ENCODE measurements at regions not wholly inside any gene's neighbourhood (a gene's known extent, or its start where the extent isn't known, plus 50 kb on each side); places are given as distances from the start of the nearest gene placed in this dataset.
"Not testable (repeated sequence)": the region's sequence is repeated elsewhere in the genome, so short reads cannot be mapped to it uniquely, and the experiment has no call there.

GRCh38 chr4:30838331-30838730 lies 118.2 kb downstream of the PCDH7 start:
- DNase-seq: no peak

DNA sequence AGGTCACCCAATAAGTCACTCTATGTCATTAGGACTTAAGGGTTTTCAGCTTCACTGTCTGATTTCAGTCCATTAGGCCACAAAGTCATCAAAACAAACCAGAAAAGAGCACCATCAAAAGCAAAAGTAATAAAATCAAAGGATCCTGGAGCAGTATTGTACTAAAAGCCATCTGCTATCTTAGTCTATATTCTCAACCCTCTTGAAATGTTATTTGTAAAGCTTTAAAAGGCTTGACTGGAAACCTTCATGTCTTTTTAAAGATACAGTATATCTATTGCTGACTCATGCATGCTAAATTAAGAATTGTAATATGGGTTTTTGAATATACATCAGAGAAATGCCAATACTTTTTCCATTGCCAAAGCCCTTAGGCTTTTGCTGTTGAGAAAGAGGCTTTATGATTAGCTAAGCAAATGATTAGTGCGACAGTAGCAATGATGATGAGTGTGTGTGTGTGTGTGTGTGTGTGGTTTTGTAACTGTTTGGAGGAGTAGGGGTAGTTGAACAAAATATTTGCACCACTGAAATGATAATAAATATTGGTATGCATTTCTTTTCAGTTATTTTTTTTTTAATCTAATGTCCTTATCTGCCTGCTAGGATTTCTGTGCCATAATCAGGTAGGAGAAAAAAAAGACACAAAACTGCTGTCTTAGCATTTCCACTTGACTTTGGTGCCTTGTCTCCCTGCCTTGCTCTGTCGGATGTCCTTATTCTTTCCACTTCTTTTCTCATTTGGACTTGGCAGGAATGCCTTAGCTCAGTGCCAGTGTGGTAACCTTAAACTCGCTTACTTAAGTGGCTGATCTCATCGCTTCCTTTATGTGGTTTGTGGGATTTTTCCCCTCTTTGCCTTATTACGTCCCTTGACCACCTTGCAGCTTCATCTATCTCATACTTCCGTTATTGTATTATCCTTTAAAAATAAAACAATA lies 119.7 kb downstream of the PCDH7 start:
- peak; percentile 59 for DNase-seq

GRCh38 chr4:30840571-30840970 lies 120.4 kb downstream of the PCDH7 start:
- DNase-seq: no peak

DNA sequence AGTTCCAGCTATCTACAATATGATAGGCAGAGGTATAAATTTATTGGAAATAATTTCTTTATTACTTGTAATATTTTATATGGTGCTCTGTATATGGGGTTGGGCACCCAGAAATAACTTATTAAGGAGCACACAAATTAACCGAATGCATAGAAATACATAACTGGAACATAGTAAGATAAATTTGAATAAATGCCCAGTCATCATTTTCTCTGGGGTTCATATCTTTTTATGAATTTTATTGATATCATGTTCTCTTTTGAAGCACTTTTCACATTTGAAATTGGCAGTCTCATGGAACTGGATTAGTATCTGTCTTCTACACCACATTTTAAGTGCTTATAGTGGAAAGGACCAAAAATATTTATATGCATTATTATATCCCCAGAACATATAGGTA lies 122.0 kb downstream of the PCDH7 start:
- no peak for DNase-seq

GRCh38 chr4:30842689-30843088 lies 122.5 kb downstream of the PCDH7 start:
- no peak for DNase-seq

DNA sequence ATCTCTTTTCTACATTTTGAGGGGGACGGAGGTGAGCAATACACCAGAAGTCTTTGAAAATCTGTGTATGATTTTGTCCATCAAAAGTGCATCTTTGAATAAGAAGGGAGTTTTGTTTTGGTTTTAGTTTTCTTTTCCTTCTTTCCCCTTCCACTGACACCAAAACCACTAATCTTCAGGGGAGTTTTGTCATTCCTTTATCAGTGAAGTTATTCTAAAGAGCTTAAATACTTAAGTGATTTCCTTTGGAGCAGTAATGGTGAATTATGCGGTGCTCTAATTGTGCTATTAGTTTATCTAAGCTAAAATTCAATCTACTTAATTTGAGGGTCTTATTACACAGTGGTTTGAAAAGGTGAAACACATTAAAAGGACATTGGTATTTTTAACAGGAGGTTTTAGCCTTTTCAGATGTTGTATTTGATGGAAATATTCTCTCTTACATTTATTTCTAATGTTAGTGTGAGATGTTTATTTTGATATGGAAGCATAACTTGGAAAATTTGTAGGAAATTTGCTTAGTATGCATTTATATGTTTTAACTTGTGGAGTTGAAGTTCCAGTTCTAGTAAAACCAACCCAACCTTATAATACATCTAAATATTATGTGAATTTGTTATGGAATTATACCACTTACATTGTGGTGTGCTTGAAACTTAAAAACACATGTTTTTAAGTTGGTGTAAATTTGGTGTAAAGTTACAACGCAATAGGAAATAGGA lies 124.9 kb downstream of the PCDH7 start:
- DNase-seq: no peak

GRCh38 chr4:30847167-30847566 lies 127.0 kb downstream of the PCDH7 start:
- no peak for DNase-seq

DNA sequence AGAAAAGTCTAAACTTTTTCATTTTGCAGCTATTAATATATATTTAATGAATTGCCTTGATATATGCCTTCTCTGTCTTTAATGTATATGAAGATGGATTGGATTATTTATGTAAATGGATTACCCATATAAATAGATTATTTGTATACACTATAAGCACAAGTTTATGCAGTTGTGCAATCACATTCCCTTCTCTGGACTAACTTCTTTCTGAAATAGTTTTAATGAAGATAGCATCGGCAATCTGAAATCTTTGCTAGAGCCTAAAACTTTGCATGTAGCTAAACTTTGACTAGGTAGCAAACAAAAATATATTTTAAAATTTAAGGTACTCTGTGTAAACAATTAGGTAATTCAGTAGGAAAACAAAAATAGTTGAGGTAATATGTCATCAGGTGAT lies 127.8 kb downstream of the PCDH7 start:
- no peak for DNase-seq

GRCh38 chr4:30854531-30854930 lies 134.4 kb downstream of the PCDH7 start:
- no peak for DNase-seq

GRCh38 chr4:30855232-30855631 lies 135.1 kb downstream of the PCDH7 start:
- no peak for DNase-seq

DNA sequence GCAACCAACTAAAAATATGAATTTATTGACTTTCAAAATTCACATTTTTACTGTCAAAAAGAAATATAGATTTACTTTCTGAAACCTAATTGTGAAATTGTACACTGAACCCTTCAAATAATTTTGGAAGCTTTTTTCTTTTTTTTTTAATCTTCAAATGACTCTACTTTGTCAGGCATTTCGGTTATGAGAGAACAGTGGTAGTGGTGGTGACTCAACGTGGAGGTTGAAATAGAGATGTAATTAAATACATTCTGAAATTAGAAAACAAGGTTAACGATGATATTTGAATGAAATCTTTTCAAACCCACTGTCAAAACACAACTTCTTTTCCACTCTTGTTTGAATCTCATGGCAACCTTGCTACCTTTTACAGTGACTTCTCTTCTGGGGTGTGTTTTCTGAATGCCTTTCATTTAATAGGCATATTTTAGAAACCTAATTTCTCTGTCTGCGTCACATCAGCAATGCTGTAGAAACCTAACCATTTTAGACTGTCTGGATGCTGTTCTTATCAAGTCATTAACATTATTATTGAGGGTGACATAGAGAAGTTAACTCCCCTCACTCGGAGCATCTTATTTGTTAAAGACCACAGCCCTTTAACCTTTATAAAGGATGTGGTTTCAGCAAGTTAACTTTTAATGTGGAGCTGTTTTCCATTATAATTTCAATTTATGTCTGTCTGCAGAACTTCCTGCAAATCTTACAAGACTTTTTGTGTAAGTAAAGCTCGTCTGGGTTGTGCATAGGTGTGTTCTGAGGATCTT lies 136.8 kb downstream of the PCDH7 start:
- DNase-seq: no peak

DNA sequence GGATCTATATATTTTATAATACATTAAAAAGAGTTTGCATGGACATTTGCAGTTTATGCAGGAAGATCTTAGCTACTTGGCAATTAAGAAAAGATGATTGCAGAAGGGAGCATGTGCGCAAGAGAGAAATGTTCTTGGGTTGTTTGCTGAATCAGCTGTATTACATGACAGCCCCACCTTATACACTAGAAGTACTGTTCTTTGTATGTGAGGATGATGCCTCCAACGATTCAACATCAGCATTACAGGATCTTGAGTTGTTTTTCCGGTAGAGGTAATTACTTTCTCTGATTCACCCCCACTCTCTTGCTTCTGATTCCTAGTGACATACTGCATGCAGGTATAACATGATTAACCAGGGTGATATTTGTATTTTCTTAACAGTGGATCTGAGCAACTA lies 140.8 kb downstream of the PCDH7 start:
- no peak for DNase-seq

DNA sequence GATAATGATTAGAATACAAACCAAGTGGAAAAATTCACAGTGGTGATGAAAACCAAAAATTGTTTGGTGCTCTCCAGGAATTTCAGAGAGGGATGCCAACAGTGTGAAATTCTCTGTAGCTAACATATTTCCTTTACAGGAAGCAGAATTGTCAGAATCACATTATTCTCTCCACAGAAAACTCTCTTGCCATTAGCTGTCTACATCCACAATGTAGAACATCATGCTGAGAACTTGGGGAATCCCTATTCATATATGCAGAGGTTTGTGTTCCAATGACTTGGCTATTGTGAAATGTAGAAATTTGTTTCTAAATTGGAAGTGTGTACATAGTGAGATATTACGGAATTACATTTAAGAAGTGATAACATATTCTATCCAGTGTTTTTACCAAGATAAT lies 142.0 kb downstream of the PCDH7 start:
- no peak for DNase-seq

GRCh38 chr4:30863021-30863420 lies 142.9 kb downstream of the PCDH7 start:
- DNase-seq: peak; percentile 57

DNA sequence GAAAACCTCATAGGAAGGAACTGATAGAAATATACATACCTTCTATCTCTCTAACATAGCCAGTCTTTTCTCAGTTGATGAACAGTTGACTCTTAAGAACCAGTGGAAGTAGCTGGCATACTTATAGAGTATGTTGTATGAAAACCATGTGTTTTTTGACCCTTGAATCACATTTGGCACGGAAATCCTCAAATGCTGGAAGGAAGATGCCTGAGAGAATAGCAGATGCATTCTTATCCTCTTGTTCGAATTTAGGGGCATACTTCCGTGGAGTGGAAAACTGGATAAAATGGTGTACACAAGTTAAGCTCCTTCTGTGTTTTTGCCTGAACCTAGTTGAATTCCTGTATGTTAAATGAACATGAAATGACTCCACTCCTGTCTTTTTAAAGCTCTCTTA lies 145.5 kb downstream of the PCDH7 start:
- peak; percentile 46 for DNase-seq

DNA sequence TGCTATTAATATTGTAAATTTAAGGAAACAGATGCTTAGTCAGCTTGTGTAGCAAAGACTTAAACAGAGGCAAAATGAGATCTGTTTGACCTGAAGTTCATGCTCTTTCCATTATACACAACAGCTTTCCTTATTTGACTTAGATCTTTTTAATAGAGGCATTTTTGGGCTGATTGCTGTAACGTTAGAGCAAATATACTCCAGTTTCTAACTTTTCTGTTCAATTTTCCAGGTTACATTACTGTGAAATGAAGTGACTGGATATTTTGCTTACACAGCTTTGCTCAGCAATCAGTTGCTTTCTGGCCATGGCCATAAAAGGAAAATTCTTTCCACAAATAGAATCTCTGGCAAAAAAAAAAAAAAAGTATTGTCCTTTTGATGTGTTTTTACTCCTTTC lies 146.2 kb downstream of the PCDH7 start:
- DNase-seq: peak; percentile 26

DNA sequence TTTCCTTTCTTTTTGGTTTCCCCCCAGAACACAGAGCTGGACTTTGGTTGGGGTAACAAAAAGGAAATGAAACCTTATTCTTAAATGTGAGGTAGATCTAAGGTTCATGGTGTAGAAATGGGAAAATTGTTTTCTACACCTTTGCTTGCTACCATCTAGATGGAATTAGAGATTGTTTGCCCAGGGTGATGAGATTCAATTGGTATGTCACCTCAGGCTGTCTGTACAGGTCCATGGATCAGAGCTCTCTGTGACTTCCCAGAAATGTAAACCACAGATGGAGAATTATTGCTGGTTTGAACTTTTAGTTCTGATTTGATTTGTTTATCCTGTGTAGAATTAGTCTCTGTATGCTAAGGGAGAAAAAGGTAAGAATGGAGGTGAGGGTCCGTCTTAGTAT lies 146.7 kb downstream of the PCDH7 start:
- no peak for DNase-seq

DNA sequence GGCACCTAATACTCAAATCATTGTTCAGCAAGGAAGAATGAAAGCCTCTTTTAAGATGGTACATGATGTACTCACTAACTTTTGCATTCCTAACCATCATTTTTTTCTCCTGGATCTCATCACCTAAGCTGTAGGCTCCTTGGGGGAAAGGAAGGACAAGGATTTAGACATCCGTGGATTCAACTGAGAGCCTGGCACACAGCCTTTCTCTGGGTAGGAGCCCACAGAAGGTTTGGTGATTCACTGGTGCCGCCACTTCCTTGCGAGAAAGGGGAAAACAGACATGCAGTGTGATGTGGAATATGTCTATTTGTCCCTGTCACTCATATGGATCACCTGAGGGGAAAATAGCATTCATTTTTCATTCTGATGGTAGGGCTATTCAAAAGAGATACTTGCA lies 147.3 kb downstream of the PCDH7 start:
- DNase-seq: no peak

- no peak for DNase-seq
These were observed 148.1 kb downstream of the PCDH7 start for GRCh38 chr4:30868111-30868895.

DNA sequence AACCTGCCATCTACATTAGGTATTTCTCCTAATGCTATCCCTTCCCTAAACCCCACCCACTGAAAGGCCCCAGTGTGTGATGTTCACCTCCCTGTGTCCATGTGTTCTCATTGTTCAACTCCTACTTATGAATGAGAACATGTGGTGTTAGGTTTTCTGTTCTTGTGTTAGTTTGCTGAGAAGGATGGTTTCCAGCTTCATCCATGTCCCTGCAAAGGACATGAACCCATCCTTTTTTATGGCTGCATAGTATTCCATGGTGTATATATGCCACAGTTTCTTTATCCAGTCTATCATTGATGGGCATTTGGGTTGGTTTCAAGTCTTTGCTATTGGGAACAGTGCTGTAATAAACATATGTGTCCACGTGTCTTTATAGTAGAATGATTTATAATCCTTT lies 149.2 kb downstream of the PCDH7 start:
- not testable (repeated sequence) for DNase-seq

DNA sequence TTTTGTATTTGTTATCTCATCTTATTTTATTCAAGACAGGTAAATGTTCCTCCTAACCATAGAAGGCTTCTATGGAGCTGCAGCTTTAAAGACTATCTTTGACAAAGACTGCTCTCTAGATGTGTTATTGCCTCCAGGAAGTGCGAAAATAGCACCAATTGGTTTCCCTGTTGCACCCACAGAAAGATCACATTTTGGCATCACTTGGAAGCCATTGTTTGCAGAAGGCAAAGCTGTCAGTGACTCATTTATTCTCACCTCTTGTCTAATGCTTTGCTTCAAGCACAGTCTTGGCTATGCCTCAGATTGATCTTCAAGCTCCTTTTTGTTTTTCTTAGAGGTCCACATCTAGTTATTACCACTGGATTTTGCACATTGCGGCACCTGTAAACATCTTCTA lies 150.3 kb downstream of the PCDH7 start:
- no peak for DNase-seq

- DNase-seq: peak; percentile 32
These were observed 155.6 kb downstream of the PCDH7 start for GRCh38 chr4:30875658-30876269.
